AG04450 (cell line): ENCODE measurements at regions not wholly inside any gene's neighbourhood (a gene's known extent, or its start where the extent isn't known, plus 50 kb on each side); places are given as distances from the start of the nearest gene placed in this dataset.
A peak's percentile ranks its signal among the peaks of the same experiment; 100 is the strongest.

Experiments used
- CTCF ChIA-PET: fragments of 300-600, 350-600 bp; formaldehyde crosslinking; extraction: SDS; loops from one replicate; lab custom pipeline; 2022; ENCODE audit warnings: antibody characterized with exemption, inconsistent platforms; lab: Charles Lee
- POLR2A ChIA-PET: fragments of 350-600 bp; formaldehyde crosslinking; extraction: SDS; loops from one replicate; lab custom pipeline; 2021; ENCODE audit warnings: antibody characterized with exemption, inconsistent platforms; lab: Yijun Ruan, JAX
- DNase-seq: peaks from one replicate; pipeline ENCODE4 v3.0.0-alpha.2; 2011; ENCODE audit warnings: low read depth, low spot score
- H3K27ac ChIP-seq: one replicate; pipeline ENCODE4 v1.5.1; 2012; ENCODE audit warnings: low read depth, low read length, control low read depth
- H3K27me3 ChIP-seq: one replicate; pipeline ENCODE4 v1.6.0; 2012; ENCODE audit warnings: low read length; ENCODE audit not compliant: control insufficient read depth, insufficient read depth
- H3K4me3 ChIP-seq: 2 replicates; pipeline ENCODE4 v1.5.1; 2011; ENCODE audit warnings: mild to moderate bottlenecking, low read depth, low read length, control low read depth
- H3K9me3 ChIP-seq: 2 replicates; pipeline ENCODE4 v1.5.1; 2012; ENCODE audit warnings: low read length; ENCODE audit not compliant: control insufficient read depth, insufficient read depth
- TF ChIP-seq, protein P1 (sequence below): IDR thresholded peaks from 2 replicates; pipeline ENCODE4 v1.5.1; 2011; ENCODE audit warnings: low read depth, low read length, control low read depth, inconsistent platforms

GRCh38 chr1:29647581-29647980, 411.3 kb downstream of the PTPRU start:
- peaks cover 3% of the 10 kb centered on the region; the same call in 1 of the 2 replicates for H3K9me3 ChIP-seq
- H3K27me3 ChIP-seq, result peaks cover 10% of the 10 kb centered on the region
- no peak overlapping the region for H3K27ac ChIP-seq
- CTCF ChIA-PET, result interaction anchor here (0.9 kb wide), 1 partner anchor 9 kb away, joined by 4 read pairs; no protein-coding TSS in a partner anchor
- TF ChIP-seq, protein P1, sequence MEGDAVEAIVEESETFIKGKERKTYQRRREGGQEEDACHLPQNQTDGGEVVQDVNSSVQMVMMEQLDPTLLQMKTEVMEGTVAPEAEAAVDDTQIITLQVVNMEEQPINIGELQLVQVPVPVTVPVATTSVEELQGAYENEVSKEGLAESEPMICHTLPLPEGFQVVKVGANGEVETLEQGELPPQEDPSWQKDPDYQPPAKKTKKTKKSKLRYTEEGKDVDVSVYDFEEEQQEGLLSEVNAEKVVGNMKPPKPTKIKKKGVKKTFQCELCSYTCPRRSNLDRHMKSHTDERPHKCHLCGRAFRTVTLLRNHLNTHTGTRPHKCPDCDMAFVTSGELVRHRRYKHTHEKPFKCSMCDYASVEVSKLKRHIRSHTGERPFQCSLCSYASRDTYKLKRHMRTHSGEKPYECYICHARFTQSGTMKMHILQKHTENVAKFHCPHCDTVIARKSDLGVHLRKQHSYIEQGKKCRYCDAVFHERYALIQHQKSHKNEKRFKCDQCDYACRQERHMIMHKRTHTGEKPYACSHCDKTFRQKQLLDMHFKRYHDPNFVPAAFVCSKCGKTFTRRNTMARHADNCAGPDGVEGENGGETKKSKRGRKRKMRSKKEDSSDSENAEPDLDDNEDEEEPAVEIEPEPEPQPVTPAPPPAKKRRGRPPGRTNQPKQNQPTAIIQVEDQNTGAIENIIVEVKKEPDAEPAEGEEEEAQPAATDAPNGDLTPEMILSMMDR, result no peak
- DNase-seq, result no peak
- H3K4me3 ChIP-seq, result no peak overlapping the region
- POLR2A ChIA-PET, result no interaction called here

- H3K9me3 ChIP-seq, result peaks cover 3% of the 10 kb centered on the region; the same call in 1 of the 2 replicates
- no peak overlapping the region for H3K27ac ChIP-seq
- no peak for DNase-seq
- H3K27me3 ChIP-seq, result peaks cover 10% of the 10 kb centered on the region
- ChIA-PET CTCF (no interaction called here), POLR2A (no interaction called here)
- TF ChIP-seq, protein P1, result no peak
- H3K4me3 ChIP-seq, result no peak overlapping the region
Observed at GRCh38 chr1:29646161-29646775, 409.9 kb downstream of the PTPRU start.

- H3K9me3 ChIP-seq, result peaks cover 3% of the 10 kb centered on the region; the same call in 1 of the 2 replicates
- ChIA-PET CTCF (no interaction called here), POLR2A (no interaction called here)
- H3K27ac ChIP-seq, result no peak overlapping the region
- TF ChIP-seq, protein P1, result no peak
- peaks cover 8% of the 10 kb centered on the region for H3K27me3 ChIP-seq
- H3K4me3 ChIP-seq, result no peak overlapping the region
- DNase-seq, result no peak
Observed at GRCh38 chr1:29645586-29645985, 409.3 kb downstream of the PTPRU start.

DNA sequence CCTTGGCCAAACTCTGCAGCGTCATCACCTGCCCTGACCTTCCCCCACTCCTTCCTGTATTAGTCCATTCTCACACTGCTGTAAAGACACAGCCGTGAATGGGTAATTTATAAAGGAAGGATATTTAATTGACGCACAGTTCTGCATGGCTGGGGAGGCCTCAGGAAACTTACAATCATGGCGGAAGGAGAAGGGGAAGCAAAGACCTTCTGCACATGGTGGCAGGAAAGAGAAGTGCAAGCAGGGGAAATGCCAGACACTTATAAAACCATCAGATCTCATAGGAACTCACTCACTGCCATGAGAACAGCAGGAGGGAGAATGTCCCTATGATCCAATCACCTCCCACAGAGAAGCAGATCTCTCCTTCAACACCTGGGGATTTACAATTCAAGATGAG, 408.5 kb downstream of the PTPRU start:
- DNase-seq, result no peak
- Histone ChIP-seq H3K4me3 (no peak overlapping the region), H3K9me3 (peaks cover 3% of the 10 kb centered on the region; the same call in 1 of the 2 replicates), H3K27me3 (peaks cover 7% of the 10 kb centered on the region), H3K27ac (no peak overlapping the region)
- POLR2A ChIA-PET, result no interaction called here
- CTCF ChIA-PET, result no interaction called here
- TF ChIP-seq, protein P1, result peak; percentile 17; the same call in 1 of the 2 replicates

GRCh38 chr1:29643838-29644440, 407.6 kb downstream of the PTPRU start:
- CTCF ChIA-PET, result interaction anchor here (1.2 kb wide), 1 partner anchor 12 kb away, joined by 3 read pairs; no protein-coding TSS in a partner anchor

More at GRCh38 chr1:29643838-29644440, 407.6 kb downstream of the PTPRU start:
- Histone ChIP-seq H3K4me3 (no peak overlapping the region), H3K27ac (no peak overlapping the region), H3K9me3 (no peaks in the 10 kb centered on the region), H3K27me3 (peaks cover 5% of the 10 kb centered on the region)
- TF ChIP-seq, protein P1, result no peak
- POLR2A ChIA-PET, result no interaction called here
- no peak for DNase-seq
